ENCODE measurements at regions not wholly inside any gene's neighbourhood (a gene's known extent, or its start where the extent isn't known, plus 50 kb on each side); places are given as distances from the start of the nearest gene placed in this dataset.

- H3K23me2 ChIP-seq (ENCODE audit: low read depth, low read length): no peaks in the 10 kb centered on the region
- ChIA-PET POLR2A (ENCODE audit: partially characterized antibody) (interaction anchor here (0.9 kb wide), 1 partner anchor 980 kb away, joined by 3 read pairs; no protein-coding TSS in a partner anchor), CTCF (ENCODE audit: partially characterized antibody) (interaction anchor here (0.6 to 1.4 kb wide), 2 partner anchors 31 to 117 kb away, joined by 3 to 4 read pairs; no protein-coding TSS in a partner anchor)
- 81% methylated on average over 1 of the region's 1 CpG; no CpG with 5 or more reads in 1 of the 2 experiments for WGBS, 2 experiments (ENCODE audit: extremely low coverage in 1 of 2, insufficient coverage in 1 of 2, insufficient read length in 1 of 2, insufficient replicate concordance in 2 of 2, low coverage in 1 of 2, low lambda C conversion rate in 2 of 2, missing lambda C conversion rate in 1 of 2)
- H3K4me1 ChIP-seq (replicated peaks in 1 of 4; ENCODE audit: control insufficient read depth in 3 of 4, insufficient read depth in 4 of 4, low read length in 3 of 4): no peaks in the 10 kb centered on the region
- H3K9me3 ChIP-seq (ENCODE audit: insufficient read depth in 2 of 2, low read depth in 1 of 2, low read length in 1 of 2): no peaks in the 10 kb centered on the region
- H2BK120ac ChIP-seq (replicated peaks; ENCODE audit: low read depth, low read length): no peak overlapping the region
- no peaks in the 10 kb centered on the region for H3K27me3 ChIP-seq (replicated peaks in 1 of 4; ENCODE audit: control insufficient read depth in 3 of 4, extremely low read depth in 1 of 4, insufficient read depth in 3 of 4, low read length in 3 of 4)
- no peak overlapping the region for H3K4me3 ChIP-seq (ENCODE audit: extremely low read depth in 1 of 4, insufficient read depth in 2 of 4, low read depth in 3 of 4, low read length in 4 of 4)
- H4K91ac ChIP-seq (replicated peaks; ENCODE audit: insufficient read length, low read length): no peak overlapping the region
- no peak overlapping the region for H2BK20ac ChIP-seq (ENCODE audit: low read length)
- no peak overlapping the region for H2BK12ac ChIP-seq (ENCODE audit: low read depth, low read length)
- H3K9ac ChIP-seq (replicated peaks in 1 of 4; ENCODE audit: extremely low read depth in 1 of 4, low read depth in 3 of 4, low read length in 3 of 4): no peak overlapping the region
- H4K20me1 ChIP-seq (replicated peaks in 1 of 2; ENCODE audit: control insufficient read depth in 1 of 2, insufficient read depth in 2 of 2, low read length in 2 of 2): no peaks in the 10 kb centered on the region
- no peaks in the 10 kb centered on the region for H3K79me1 ChIP-seq (ENCODE audit: low read depth, low read length)
- no peak overlapping the region for H4K5ac ChIP-seq (ENCODE audit: insufficient read length, low read depth, low read length)
- no peak overlapping the region for H3K27ac ChIP-seq (ENCODE audit: low read depth, low read length)
- no peak for DNase-seq (ENCODE audit: low read depth in 1 of 2, low spot score in 2 of 2)
- H2AFZ ChIP-seq (ENCODE audit: low read length): no peak overlapping the region
- H3K4ac ChIP-seq (replicated peaks; ENCODE audit: insufficient read length, low read depth, low read length): no peak overlapping the region
- no peak overlapping the region for H2AK5ac ChIP-seq (ENCODE audit: low read depth, low read length)
- H3K23ac ChIP-seq (ENCODE audit: insufficient read length): no peak overlapping the region
- no peak overlapping the region for H2BK15ac ChIP-seq (ENCODE audit: low read length)
- no peaks in the 10 kb centered on the region for H3K79me2 ChIP-seq (ENCODE audit: control insufficient read depth in 1 of 2, insufficient read depth in 2 of 2, low read length in 2 of 2)
- H3K18ac ChIP-seq (ENCODE audit: extremely low read depth, low read length): no peak overlapping the region
- no peak overlapping the region for H3K4me2 ChIP-seq (ENCODE audit: insufficient read depth in 1 of 2, low read depth in 2 of 2, low read length in 2 of 2)
- no peak overlapping the region for H3K14ac ChIP-seq (ENCODE audit: insufficient read length)
- no peaks in the 10 kb centered on the region for H3K36me3 ChIP-seq (ENCODE audit: control insufficient read depth in 2 of 4, insufficient read depth in 4 of 4, low read length in 3 of 4)
- H2BK5ac ChIP-seq (ENCODE audit: low read depth, low read length): no peak overlapping the region
- H4K8ac ChIP-seq (ENCODE audit: extremely low read depth, insufficient read depth, low read length): no peak overlapping the region
- no peak overlapping the region for H3K56ac ChIP-seq (replicated peaks; ENCODE audit: insufficient read length, low read depth, low read length)
- no peak for FAIRE-seq
- TF ChIP-seq TAF1 (IDR thresholded peaks at IDR 0.05; ENCODE audit: low read depth, low read length) (no peak), EGR1 (IDR thresholded peaks at IDR 0.05; ENCODE audit: borderline replicate concordance, low read depth, low read length) (no peak), SIRT6 (IDR thresholded peaks at IDR 0.05; ENCODE audit: low read length) (no peak), EP300 (IDR thresholded peaks at IDR 0.05; ENCODE audit: borderline replicate concordance in 1 of 2, low read depth in 2 of 2, low read length in 2 of 2) (no peak), CREB1 (IDR thresholded peaks at IDR 0.05) (no peak), SUZ12 (IDR thresholded peaks at IDR 0.05; ENCODE audit: low read length) (no peak), JUN (IDR thresholded peaks at IDR 0.05; ENCODE audit: low read depth, low read length) (no peak), POU5F1 (IDR thresholded peaks at IDR 0.05; ENCODE audit: low read depth, low read length) (no peak), RAD21 (IDR thresholded peaks at IDR 0.05 in 1 of 2, conservative IDR thresholded peaks at IDR 0.05 in 1 of 2; ENCODE audit: low read depth in 2 of 2, low read length in 2 of 2) (no peak), EZH2 (IDR thresholded peaks at IDR 0.05; ENCODE audit: low read depth, low read length, severe bottlenecking) (no peak), CEBPB (IDR thresholded peaks at IDR 0.05; ENCODE audit: low read depth, low read length) (no peak), CHD2 (IDR thresholded peaks at IDR 0.05; ENCODE audit: low read length) (no peak), E2F6 (IDR thresholded peaks at IDR 0.05) (no peak), POLR2A (IDR thresholded peaks at IDR 0.05; ENCODE audit: control extremely low read depth in 1 of 2, low read depth in 2 of 2, low read length in 2 of 2) (no peak), GABPA (IDR thresholded peaks at IDR 0.05; ENCODE audit: borderline replicate concordance, insufficient read depth, low read length) (no peak)
Measured at GRCh38 chr7:19352305-19352695, 207.1 kb upstream of the FERD3L start.

Data from H1 (cell line).